ENCODE measurements at regions not wholly inside any gene's neighbourhood (a gene's known extent, or its start where the extent isn't known, plus 50 kb on each side); places are given as distances from the start of the nearest gene placed in this dataset.

DNA sequence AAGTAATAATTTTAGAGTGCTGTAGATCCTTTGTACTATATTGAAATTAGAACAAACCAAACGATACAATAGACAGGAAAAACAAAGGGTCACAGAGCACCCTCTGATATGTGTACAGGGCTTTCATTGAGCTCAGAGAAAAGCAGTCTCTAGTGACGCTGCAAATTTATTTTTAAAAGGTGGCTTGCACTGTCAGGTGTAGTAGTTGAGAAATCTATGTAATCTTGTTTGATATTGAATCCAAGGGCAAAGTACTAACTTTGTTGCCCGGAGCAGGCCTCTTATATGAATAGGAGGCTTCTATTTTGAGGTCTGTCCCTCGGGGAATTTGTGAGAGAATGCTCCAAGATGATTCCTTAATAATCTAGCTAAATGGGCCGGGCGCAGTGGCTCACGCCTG lies 1755.5 kb downstream of the PCDH7 start:
- H3K4me3 ChIP-seq (ENCODE audit: low read depth, low read length) = no peak overlapping the region
- no peak for DNase-seq (ENCODE audit: low read depth)
- TF ChIP-seq, protein P1, sequence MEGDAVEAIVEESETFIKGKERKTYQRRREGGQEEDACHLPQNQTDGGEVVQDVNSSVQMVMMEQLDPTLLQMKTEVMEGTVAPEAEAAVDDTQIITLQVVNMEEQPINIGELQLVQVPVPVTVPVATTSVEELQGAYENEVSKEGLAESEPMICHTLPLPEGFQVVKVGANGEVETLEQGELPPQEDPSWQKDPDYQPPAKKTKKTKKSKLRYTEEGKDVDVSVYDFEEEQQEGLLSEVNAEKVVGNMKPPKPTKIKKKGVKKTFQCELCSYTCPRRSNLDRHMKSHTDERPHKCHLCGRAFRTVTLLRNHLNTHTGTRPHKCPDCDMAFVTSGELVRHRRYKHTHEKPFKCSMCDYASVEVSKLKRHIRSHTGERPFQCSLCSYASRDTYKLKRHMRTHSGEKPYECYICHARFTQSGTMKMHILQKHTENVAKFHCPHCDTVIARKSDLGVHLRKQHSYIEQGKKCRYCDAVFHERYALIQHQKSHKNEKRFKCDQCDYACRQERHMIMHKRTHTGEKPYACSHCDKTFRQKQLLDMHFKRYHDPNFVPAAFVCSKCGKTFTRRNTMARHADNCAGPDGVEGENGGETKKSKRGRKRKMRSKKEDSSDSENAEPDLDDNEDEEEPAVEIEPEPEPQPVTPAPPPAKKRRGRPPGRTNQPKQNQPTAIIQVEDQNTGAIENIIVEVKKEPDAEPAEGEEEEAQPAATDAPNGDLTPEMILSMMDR (IDR thresholded peaks at IDR 0.05; ENCODE audit: control insufficient read depth, extremely low read depth, insufficient read depth) = no peak

DNA sequence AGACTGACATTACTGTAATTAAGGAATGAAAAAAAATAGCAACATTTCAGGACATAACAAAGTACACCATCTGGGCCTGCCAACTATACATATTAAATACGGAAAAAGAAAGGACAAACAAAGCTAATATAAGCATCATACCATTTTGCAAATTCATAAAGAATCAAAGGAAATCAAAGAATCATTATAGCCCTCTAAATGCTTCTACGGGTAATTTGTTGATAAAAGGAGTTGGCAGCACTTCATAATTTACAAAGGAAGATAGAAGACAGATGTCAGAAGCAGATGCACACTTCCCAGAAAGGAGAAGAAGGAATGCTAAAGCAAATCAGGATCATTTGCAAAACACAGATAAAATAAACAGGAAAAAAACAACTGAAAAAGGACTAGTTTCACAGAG lies 1757.3 kb downstream of the PCDH7 start:
- no peak for DNase-seq (ENCODE audit: low read depth)
- TF ChIP-seq, protein P1 (IDR thresholded peaks at IDR 0.05; ENCODE audit: control insufficient read depth, extremely low read depth, insufficient read depth) = no peak
- no peak overlapping the region for H3K4me3 ChIP-seq (ENCODE audit: low read depth, low read length)

DNA sequence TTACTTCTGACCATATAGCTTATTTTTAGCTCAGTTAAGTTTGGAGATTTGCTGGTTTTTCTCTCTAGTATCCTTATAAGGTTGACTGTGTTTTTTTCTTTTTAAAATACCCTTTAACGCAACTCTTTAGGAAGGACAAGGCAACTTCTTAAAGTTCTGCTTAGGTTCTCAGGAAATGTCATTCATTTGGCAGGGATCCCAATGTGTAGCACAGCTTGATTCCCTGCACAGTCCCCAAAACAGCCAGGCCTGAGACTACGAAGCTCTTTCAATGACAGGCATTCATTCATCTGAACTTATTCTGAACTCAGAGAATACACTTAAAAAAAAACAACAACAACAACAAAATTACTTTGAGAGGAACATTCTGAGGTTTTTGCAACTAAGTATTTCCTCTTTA lies 1765.8 kb downstream of the PCDH7 start:
- TF ChIP-seq, protein P1 (IDR thresholded peaks at IDR 0.05; ENCODE audit: control insufficient read depth, extremely low read depth, insufficient read depth) = no peak

DNA sequence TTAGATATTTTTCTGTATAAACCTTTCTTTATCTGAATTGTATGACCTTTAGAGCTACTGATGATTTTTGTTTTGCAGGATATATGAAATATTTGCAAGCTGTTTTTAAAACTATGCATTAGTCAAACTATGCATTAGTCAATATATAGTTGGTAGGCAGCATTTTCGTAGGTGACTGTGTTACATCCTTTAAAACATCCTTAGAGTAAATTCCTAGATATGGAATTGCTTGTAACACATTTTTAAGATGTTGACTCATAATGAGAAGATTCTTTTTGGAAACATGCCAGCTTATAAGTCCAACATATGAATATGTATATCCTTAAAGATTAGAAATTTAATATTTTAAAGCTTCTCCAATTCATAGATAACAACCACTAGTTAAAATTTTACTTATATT lies 1768.5 kb downstream of the PCDH7 start:
- TF ChIP-seq, protein P1 (IDR thresholded peaks at IDR 0.05; ENCODE audit: control insufficient read depth, extremely low read depth, insufficient read depth) = no peak
- H3K4me3 ChIP-seq (ENCODE audit: low read depth, low read length) = no peak overlapping the region
- no peak for DNase-seq (ENCODE audit: low read depth)

More for the DNA sequence above, 1765.8 kb downstream of the PCDH7 start:
- H3K4me3 ChIP-seq (ENCODE audit: low read depth, low read length) = no peak overlapping the region
- no peak for DNase-seq (ENCODE audit: low read depth)

DNA sequence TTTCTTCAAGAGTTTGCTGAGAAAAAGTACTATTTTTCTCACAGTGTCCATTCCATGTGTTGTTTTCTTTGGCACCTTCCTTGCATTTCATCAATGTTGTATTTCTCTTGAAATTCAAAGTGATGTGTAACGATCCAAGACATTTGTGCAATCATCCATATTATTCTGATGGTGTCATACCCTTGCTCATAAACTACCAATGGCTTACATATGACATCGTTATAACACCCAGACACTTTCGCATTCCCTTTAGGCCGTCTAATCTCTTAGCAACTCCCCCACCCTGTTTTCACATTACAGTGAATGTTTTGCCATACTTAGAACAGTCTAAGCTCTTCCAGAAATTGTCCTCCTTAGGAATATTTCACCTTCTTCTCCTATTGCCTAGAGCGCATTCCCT lies 1779.0 kb downstream of the PCDH7 start:
- no peak for DNase-seq (ENCODE audit: low read depth)
- TF ChIP-seq, protein P1 (IDR thresholded peaks at IDR 0.05; ENCODE audit: control insufficient read depth, extremely low read depth, insufficient read depth) = no peak
- no peak overlapping the region for H3K4me3 ChIP-seq (ENCODE audit: low read depth, low read length)

DNA sequence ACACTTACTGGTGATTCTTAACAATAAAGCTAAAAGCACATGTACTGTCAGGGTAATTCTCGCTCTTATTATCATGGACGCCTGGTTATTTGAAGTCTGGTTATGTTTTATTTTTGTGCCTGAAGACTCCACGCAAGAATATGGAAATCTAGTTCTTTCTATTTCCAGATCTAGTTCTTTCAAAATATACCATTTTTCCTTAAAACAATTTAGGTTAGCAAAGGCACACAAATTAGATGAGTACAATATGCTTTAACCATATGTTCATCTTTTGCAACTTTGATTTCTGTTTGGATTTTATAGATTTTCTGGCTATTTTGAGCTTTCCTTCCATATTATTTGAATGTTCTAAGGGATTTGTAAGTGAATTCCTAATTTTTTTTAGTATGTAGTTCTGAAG lies 1783.1 kb downstream of the PCDH7 start:
- H3K4me3 ChIP-seq (ENCODE audit: low read depth, low read length) = no peak overlapping the region
- no peak for DNase-seq (ENCODE audit: low read depth)
- TF ChIP-seq, protein P1 (IDR thresholded peaks at IDR 0.05; ENCODE audit: control insufficient read depth, extremely low read depth, insufficient read depth) = no peak

DNA sequence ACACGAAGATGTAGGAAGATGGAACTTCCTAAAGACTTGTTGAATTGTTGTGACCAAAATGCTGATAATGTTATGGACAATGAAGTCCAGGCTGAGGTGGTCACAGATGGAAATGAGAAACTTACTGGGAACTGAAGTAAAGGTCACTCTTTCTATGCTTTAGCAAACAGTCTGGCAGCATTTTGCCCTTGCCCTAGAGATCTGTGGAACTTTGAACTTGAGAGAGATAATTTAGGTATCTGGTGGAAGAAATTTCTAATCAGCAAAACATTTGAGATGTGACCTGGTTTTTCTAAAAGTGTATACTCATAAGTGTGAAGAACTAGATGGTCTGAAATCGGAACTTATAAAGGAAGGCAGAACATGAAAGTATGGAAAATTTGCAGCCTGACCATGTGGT lies 1785.9 kb downstream of the PCDH7 start:
- TF ChIP-seq, protein P1 (IDR thresholded peaks at IDR 0.05; ENCODE audit: control insufficient read depth, extremely low read depth, insufficient read depth) = no peak
- no peak overlapping the region for H3K4me3 ChIP-seq (ENCODE audit: low read depth, low read length)
- DNase-seq (ENCODE audit: low read depth) = no peak

Measured in LNCaP clone FGC (cell line).